ENCODE measurements at regions not wholly inside any gene's neighbourhood (a gene's known extent, or its start where the extent isn't known, plus 50 kb on each side); places are given as distances from the start of the nearest gene placed in this dataset.

- DNase-seq (ENCODE audit: low read depth in 4 of 4, low spot score in 3 of 4), result no peak
These were observed 109.9 kb downstream of the TLE3 start for GRCh38 chr15:69987492-69988489.

- DNase-seq (ENCODE audit: low read depth in 4 of 4, low spot score in 3 of 4), result no peak
These were observed 109.0 kb downstream of the TLE3 start for GRCh38 chr15:69988541-69989225.

GRCh38 chr15:69990566-69991421 lies 106.9 kb downstream of the TLE3 start:
- no peak for DNase-seq (ENCODE audit: low read depth in 4 of 4, low spot score in 3 of 4)

GRCh38 chr15:69991551-69991980 lies 106.2 kb downstream of the TLE3 start:
- DNase-seq (ENCODE audit: low read depth in 4 of 4, low spot score in 3 of 4), result no peak

GRCh38 chr15:69992348-69992747 lies 105.4 kb downstream of the TLE3 start:
- DNase-seq (ENCODE audit: low read depth in 4 of 4, low spot score in 3 of 4), result no peak

GRCh38 chr15:69994429-69995205 lies 103.1 kb downstream of the TLE3 start:
- DNase-seq (ENCODE audit: low read depth in 4 of 4, low spot score in 3 of 4), result no peak

GRCh38 chr15:69996321-69997160 lies 101.2 kb downstream of the TLE3 start:
- no peak for DNase-seq (ENCODE audit: low read depth in 4 of 4, low spot score in 3 of 4)

GRCh38 chr15:69997161-69997485 lies 100.6 kb downstream of the TLE3 start:
- DNase-seq (ENCODE audit: low read depth in 4 of 4, low spot score in 3 of 4), result no peak

Measured in left renal pelvis (tissue), 4 donors.